GM23248 (cell line): ENCODE measurements at regions not wholly inside any gene's neighbourhood (a gene's known extent, or its start where the extent isn't known, plus 50 kb on each side); places are given as distances from the start of the nearest gene placed in this dataset.

Experiments used
- DNase-seq: peaks from one replicate; pipeline ENCODE4 v3.0.0-alpha.2; 2015
- H2AFZ ChIP-seq: fragments of 200-600 bp; sonication (generic); 2 replicates; pipeline ENCODE4 v1.6.1; 2016; ENCODE audit warnings: antibody characterized with exemption
- H3F3A ChIP-seq: fragments of 200-600 bp; sonication (generic); 2 replicates; pipeline ENCODE4 v1.6.1; 2016; ENCODE audit warnings: mild to moderate bottlenecking, antibody characterized with exemption, mixed run types; ENCODE audit not compliant: insufficient read depth
- H3K27ac ChIP-seq: fragments of 200-600 bp; sonication (generic); 2 replicates; pipeline ENCODE4 v1.5.1; 2016; ENCODE audit warnings: mild to moderate bottlenecking
- H3K27me3 ChIP-seq: fragments of 200-600 bp; sonication (generic); replicated peaks from 2 replicates; pipeline ENCODE4 v1.6.1; 2016; ENCODE audit warnings: mild to moderate bottlenecking; ENCODE audit not compliant: insufficient read depth
- H3K36me3 ChIP-seq: fragments of 200-600 bp; sonication (generic); 2 replicates; pipeline ENCODE4 v1.6.1; 2016; ENCODE audit warnings: low read depth, mild to moderate bottlenecking
- H3K4me1 ChIP-seq: fragments of 200-600 bp; sonication (generic); 2 replicates; pipeline ENCODE4 v1.6.1; 2016; ENCODE audit warnings: mild to moderate bottlenecking; ENCODE audit not compliant: insufficient read depth
- H3K4me2 ChIP-seq: fragments of 200-600 bp; sonication (generic); one replicate; pipeline ENCODE4 v1.6.1; 2016; ENCODE audit warnings: mild to moderate bottlenecking; ENCODE audit not compliant: unreplicated experiment
- H3K4me3 ChIP-seq: fragments of 200-600 bp; sonication (generic); 2 replicates; pipeline ENCODE4 v1.5.1; 2016; ENCODE audit warnings: mild to moderate bottlenecking
- H3K79me2 ChIP-seq: fragments of 200-600 bp; sonication (generic); 2 replicates; pipeline ENCODE4 v1.6.1; 2016; ENCODE audit warnings: mild to moderate bottlenecking; ENCODE audit not compliant: insufficient read depth
- H3K9ac ChIP-seq: fragments of 200-600 bp; sonication (generic); 2 replicates; pipeline ENCODE4 v1.6.1; 2016; ENCODE audit warnings: mild to moderate bottlenecking
- H3K9me2 ChIP-seq: fragments of 200-600 bp; sonication (generic); 2 replicates; pipeline ENCODE4 v1.6.1; 2016; ENCODE audit warnings: mixed run types, mild to moderate bottlenecking, moderate library complexity; ENCODE audit not compliant: insufficient read depth
- H3K9me3 ChIP-seq: fragments of 200-600 bp; sonication (generic); one replicate; pipeline ENCODE4 v1.6.1; 2017; ENCODE audit warnings: low read depth
- H4K20me1 ChIP-seq: fragments of 200-600 bp; sonication (generic); 2 replicates; pipeline ENCODE4 v1.6.0; 2016; ENCODE audit not compliant: insufficient read depth
- EZH2 ChIP-seq: fragments of 200-600 bp; sonication (generic); IDR thresholded peaks from 2 replicates; pipeline ENCODE4 v1.6.1; 2018; ENCODE audit warnings: antibody characterized with exemption, mild to moderate bottlenecking; ENCODE audit not compliant: insufficient read depth, poor library complexity, severe bottlenecking
- EZH2phosphoT487 ChIP-seq: fragments of 200-600 bp; sonication (generic); IDR thresholded peaks from 2 replicates; pipeline ENCODE4 v1.6.1; 2018; ENCODE audit warnings: antibody characterized with exemption, moderate library complexity, mild to moderate bottlenecking, low read depth; ENCODE audit not compliant: insufficient read depth
- WGBS, 2 experiments: methylation state at CpG; one replicate each; pipeline ENCODE4 v1.1.6; 2015 to 2017; ENCODE audit warnings: low lambda C conversion rate in 2 of 2, low coverage in 1 of 2; ENCODE audit errors: missing lambda C conversion rate in 2 of 2; 5-methylcytosine and 5-hydroxymethylcytosine counted together
- in situ Hi-C: fragments of 300-500 bp; cut with MboI; formaldehyde crosslinking; loops from 2 replicates; pipeline ENCODE4 v1.15.0; 2020

DNA sequence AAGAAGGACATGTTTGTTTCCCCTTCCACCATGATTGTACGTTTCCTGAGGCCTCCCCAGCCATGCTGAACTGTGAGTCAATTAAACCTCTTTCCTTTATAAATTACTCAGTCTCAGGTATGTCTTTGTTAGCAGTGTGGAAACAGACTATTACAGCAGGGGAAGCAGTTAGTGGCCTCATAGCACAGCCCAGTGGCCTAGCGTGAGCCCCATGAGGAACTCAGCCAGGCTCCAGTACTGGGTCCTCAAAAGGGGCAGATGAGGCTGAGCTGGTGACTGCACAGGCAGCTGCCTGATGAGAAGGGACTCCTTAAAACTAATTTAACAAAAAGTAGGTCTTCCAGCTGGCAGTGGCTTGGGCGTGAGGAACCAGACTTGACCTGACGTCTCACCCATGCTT is 399.9 kb downstream of the CDH26 start:
- Histone ChIP-seq H3F3A (no peaks in the 10 kb centered on the region), H3K79me2 (no peaks in the 10 kb centered on the region), H3K27me3 (no peaks in the 10 kb centered on the region), H3K36me3 (no peaks in the 10 kb centered on the region), H3K4me3 (no peak overlapping the region), H4K20me1 (no peaks in the 10 kb centered on the region), H2AFZ (no peak overlapping the region), H3K9ac (no peak overlapping the region), H3K9me2 (no peaks in the 10 kb centered on the region), H3K4me1 (no peaks in the 10 kb centered on the region), H3K27ac (no peak overlapping the region), H3K9me3 (no peaks in the 10 kb centered on the region), H3K4me2 (no peak overlapping the region)
- DNase-seq: no peak
- in situ Hi-C loops: no loop called here
- TF ChIP-seq EZH2phosphoT487: no peak
- TF ChIP-seq EZH2: no peak
- 45 to 60% methylated on average over 4 of the region's 4 CpGs for WGBS, 2 experiments

- in situ Hi-C loops: no loop called here
Measured at GRCh38 chr20:60359010-60359409, 400.8 kb downstream of the CDH26 start.

GRCh38 chr20:60361761-60362395 is 403.7 kb downstream of the CDH26 start:
- Histone ChIP-seq H3K27me3 (no peaks in the 10 kb centered on the region), H3K9me3 (no peaks in the 10 kb centered on the region), H4K20me1 (no peaks in the 10 kb centered on the region), H3K9me2 (no peaks in the 10 kb centered on the region), H3K4me1 (no peaks in the 10 kb centered on the region), H2AFZ (no peak overlapping the region), H3F3A (no peaks in the 10 kb centered on the region), H3K4me3 (no peak overlapping the region), H3K36me3 (no peaks in the 10 kb centered on the region), H3K4me2 (no peak overlapping the region), H3K27ac (no peak overlapping the region), H3K9ac (no peak overlapping the region), H3K79me2 (no peaks in the 10 kb centered on the region)
- in situ Hi-C loops: no loop called here
- no peak for DNase-seq
- 49 to 62% methylated on average over 10 of the region's 10 CpGs for WGBS, 2 experiments
- no peak for TF ChIP-seq EZH2
- no peak for TF ChIP-seq EZH2phosphoT487

More at GRCh38 chr20:60359010-60359409, 400.8 kb downstream of the CDH26 start:
- Histone ChIP-seq H4K20me1 (no peaks in the 10 kb centered on the region), H3F3A (no peaks in the 10 kb centered on the region), H3K27ac (no peak overlapping the region), H3K4me3 (no peak overlapping the region), H3K4me2 (no peak overlapping the region), H3K4me1 (no peaks in the 10 kb centered on the region), H3K79me2 (no peaks in the 10 kb centered on the region), H2AFZ (no peak overlapping the region), H3K36me3 (no peaks in the 10 kb centered on the region), H3K27me3 (no peaks in the 10 kb centered on the region), H3K9me2 (no peaks in the 10 kb centered on the region), H3K9ac (no peak overlapping the region), H3K9me3 (no peaks in the 10 kb centered on the region)
- no peak for DNase-seq
- TF ChIP-seq EZH2phosphoT487 (no peak), EZH2 (no peak)
- 51 to 56% methylated on average over 5 of the region's 5 CpGs for WGBS, 2 experiments

DNA sequence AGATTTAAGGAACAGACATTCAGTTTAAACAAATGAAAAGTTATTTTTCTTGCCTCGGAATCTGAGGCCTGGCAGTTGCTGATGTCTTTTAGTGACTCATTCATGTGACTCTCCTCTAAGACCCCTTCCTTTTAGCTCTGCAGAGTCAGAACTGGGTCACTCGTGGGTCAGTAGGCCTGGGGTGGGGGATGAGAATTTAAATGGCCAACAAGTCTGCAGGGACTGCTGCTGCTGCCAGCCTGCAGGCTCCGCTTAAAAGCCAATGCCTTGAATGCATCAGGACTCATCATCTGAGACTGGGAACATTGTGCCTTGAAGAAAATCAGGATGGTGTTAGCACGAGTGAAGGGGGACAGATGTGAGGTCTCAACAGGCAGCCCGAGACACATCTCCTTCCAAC is 404.3 kb downstream of the CDH26 start:
- TF ChIP-seq EZH2phosphoT487 (no peak), EZH2 (no peak)
- Histone ChIP-seq H3K36me3 (no peaks in the 10 kb centered on the region), H3K27me3 (no peaks in the 10 kb centered on the region), H3K4me3 (no peak overlapping the region), H3K9me3 (no peaks in the 10 kb centered on the region), H3K4me2 (no peak overlapping the region), H3K4me1 (no peaks in the 10 kb centered on the region), H2AFZ (no peak overlapping the region), H3K9me2 (no peaks in the 10 kb centered on the region), H3K79me2 (no peaks in the 10 kb centered on the region), H3F3A (no peaks in the 10 kb centered on the region), H3K9ac (no peak overlapping the region), H4K20me1 (no peaks in the 10 kb centered on the region), H3K27ac (no peak overlapping the region)
- in situ Hi-C loops: no loop called here
- DNase-seq: no peak
- 30 to 51% methylated on average over 5 of the region's 5 CpGs for WGBS, 2 experiments

- WGBS, 2 experiments: 68 to 72% methylated on average over 12 of the region's 12 CpGs
- Histone ChIP-seq H3F3A (no peaks in the 10 kb centered on the region), H2AFZ (no peak overlapping the region), H3K9ac (no peak overlapping the region), H3K9me3 (no peaks in the 10 kb centered on the region), H3K4me3 (no peak overlapping the region), H3K4me2 (no peak overlapping the region), H3K27me3 (no peaks in the 10 kb centered on the region), H4K20me1 (no peaks in the 10 kb centered on the region), H3K79me2 (no peaks in the 10 kb centered on the region), H3K9me2 (no peaks in the 10 kb centered on the region), H3K36me3 (no peaks in the 10 kb centered on the region), H3K27ac (no peak overlapping the region), H3K4me1 (no peaks in the 10 kb centered on the region)
- in situ Hi-C loops: no loop called here
- DNase-seq: no peak
- TF ChIP-seq EZH2phosphoT487: no peak
- no peak for TF ChIP-seq EZH2
Measured at GRCh38 chr20:60363698-60364097, 405.5 kb downstream of the CDH26 start.
